GM18505 (cell line): ENCODE measurements at regions not wholly inside any gene's neighbourhood (a gene's known extent, or its start where the extent isn't known, plus 50 kb on each side); places are given as distances from the start of the nearest gene placed in this dataset.

ENCODE experiments used
- ATAC-seq: cut with Tn5 transposase; IDR thresholded peaks from one replicate; pipeline ENCODE4 v1.9.1; 2021; ENCODE audit not compliant: unreplicated experiment
- POLR2A ChIP-seq: IDR thresholded peaks from 4 replicates; pipeline ENCODE4 v1.6.1; 2011; ENCODE audit warnings: borderline replicate concordance; ENCODE audit not compliant: insufficient read depth, insufficient read length; ENCODE audit errors: extremely low read depth

GRCh38 chr18:11237484-11237883, 88.1 kb upstream of the PIEZO2 start:
- TF ChIP-seq POLR2A, result no peak

GRCh38 chr18:11237066-11237465, 87.7 kb upstream of the PIEZO2 start:
- no peak for TF ChIP-seq POLR2A
- ATAC-seq, result no peak

More at GRCh38 chr18:11237484-11237883, 88.1 kb upstream of the PIEZO2 start:
- no peak for ATAC-seq

GRCh38 chr18:11224153-11224552, 74.8 kb upstream of the PIEZO2 start:
- ATAC-seq, result no peak
- no peak for TF ChIP-seq POLR2A

GRCh38 chr18:11219571-11219970, 70.2 kb upstream of the PIEZO2 start:
- ATAC-seq, result no peak
- TF ChIP-seq POLR2A, result no peak

GRCh38 chr18:11215216-11215615, 65.8 kb upstream of the PIEZO2 start:
- ATAC-seq, result no peak
- TF ChIP-seq POLR2A, result no peak

- no peak for ATAC-seq
- TF ChIP-seq POLR2A, result no peak
Measured at GRCh38 chr18:11204020-11204419, 54.7 kb upstream of the PIEZO2 start.

GRCh38 chr18:11199477-11199876, 50.1 kb upstream of the PIEZO2 start:
- ATAC-seq, result no peak
- TF ChIP-seq POLR2A, result no peak
